ENCODE measurements at regions not wholly inside any gene's neighbourhood (a gene's known extent, or its start where the extent isn't known, plus 50 kb on each side); places are given as distances from the start of the nearest gene placed in this dataset.

DNA sequence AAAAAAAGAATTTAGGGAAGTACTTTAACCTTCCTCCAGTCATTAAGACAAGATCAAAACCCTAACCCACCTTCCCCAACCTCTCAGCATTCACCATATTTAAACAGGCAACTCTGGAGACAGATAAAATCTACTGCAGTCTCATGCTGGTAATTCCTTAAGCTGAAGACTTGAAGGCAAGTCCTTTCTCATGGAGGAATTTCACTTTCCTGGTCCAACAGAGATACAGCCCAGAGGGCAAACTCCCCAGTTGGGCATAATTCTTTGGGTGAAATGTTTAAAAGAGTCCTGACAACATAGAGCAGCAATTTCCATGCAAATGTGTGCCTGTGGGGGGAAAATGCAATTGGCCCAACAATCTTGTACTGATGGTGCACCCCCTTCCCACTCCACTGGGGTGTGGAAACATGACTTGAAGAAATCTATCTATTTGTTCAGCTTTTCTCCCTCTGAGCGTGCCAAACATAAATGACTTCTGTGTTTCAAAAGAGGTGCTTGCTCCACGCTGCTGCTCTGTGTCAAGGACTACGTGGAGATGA lies 131.8 kb upstream of the HNRNPA3 start:
- no peak overlapping the region for H3K27ac ChIP-seq
- DNase-seq (ENCODE audit: low read depth in 1 of 2, low spot score in 2 of 2): no peak
- H3K36me3 ChIP-seq: no peaks in the 10 kb centered on the region
- H3K4me3 ChIP-seq: no peak overlapping the region
- H3K4me1 ChIP-seq (replicated peaks): no peaks in the 10 kb centered on the region
- H3K9me3 ChIP-seq (replicated peaks): no peaks in the 10 kb centered on the region
- no peaks in the 10 kb centered on the region for H3K27me3 ChIP-seq (replicated peaks)

DNA sequence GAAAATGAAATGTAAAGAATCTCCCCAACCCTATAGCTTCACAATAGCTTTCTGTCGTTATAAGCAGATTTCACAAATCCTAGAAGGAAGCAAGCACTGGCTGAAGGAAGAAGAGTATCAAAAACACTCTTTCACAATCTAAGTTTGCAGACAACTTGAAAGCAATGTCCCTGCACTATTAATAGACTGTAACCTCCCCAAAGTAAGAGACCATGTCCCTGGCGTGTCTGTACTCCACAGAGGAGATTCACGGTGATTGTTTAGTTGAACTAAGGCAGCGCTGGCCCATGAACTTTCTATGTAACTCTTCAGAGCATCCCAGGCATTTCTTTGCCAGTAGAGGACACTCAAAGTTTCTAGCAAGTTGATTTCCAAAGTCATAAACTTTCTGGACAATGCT lies 128.0 kb upstream of the HNRNPA3 start:
- H3K9me3 ChIP-seq (replicated peaks): no peaks in the 10 kb centered on the region
- H3K36me3 ChIP-seq: no peaks in the 10 kb centered on the region
- no peaks in the 10 kb centered on the region for H3K4me1 ChIP-seq (replicated peaks)
- H3K27me3 ChIP-seq (replicated peaks): peaks cover 4% of the 10 kb centered on the region; the same call in 1 of the 2 replicates
- H3K4me3 ChIP-seq: no peak overlapping the region
- no peak for DNase-seq (ENCODE audit: low read depth in 1 of 2, low spot score in 2 of 2)
- H3K27ac ChIP-seq: no peak overlapping the region

DNA sequence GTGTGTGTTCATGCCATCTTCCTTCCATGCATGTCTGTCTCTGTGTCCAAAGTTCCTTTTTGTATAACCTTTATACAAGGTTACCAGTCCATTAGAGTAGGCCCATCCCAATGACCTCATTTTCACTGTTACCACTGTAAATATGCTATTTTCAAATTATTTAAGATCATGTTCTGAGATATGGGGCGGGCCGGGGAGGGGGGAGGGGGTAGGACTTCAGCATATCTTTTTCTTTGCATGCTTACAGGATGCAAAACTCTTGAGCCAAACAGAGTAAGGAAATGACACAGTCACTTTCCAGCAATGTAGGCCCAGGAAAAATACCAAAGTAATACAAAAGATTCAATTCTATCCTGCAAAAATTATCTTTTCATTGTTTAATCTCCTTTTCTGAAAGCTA lies 124.1 kb upstream of the HNRNPA3 start:
- no peaks in the 10 kb centered on the region for H3K36me3 ChIP-seq
- DNase-seq (ENCODE audit: low read depth in 1 of 2, low spot score in 2 of 2): no peak
- H3K4me3 ChIP-seq: no peak overlapping the region
- peaks cover 4% of the 10 kb centered on the region; the same call in 1 of the 2 replicates for H3K27me3 ChIP-seq (replicated peaks)
- H3K4me1 ChIP-seq (replicated peaks): no peaks in the 10 kb centered on the region
- no peak overlapping the region for H3K27ac ChIP-seq
- H3K9me3 ChIP-seq (replicated peaks): no peaks in the 10 kb centered on the region

DNA sequence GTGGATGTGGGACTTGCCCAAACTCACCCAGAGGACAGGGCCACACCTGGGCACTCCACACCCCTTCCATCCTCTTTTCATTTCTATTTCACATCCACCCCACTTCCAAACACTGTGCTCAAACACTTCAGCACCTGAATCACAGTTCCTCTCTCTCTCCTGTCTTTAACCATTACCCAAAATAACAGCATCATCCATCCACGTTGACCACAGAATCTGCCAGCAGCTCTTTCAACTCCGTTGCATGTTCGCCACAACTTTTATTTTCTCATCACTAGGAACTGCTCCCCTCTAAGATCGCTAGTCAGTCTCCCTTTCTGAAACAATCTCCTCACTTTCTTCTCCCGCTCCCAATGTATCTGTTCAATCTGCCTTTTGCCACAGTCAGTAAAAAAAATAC lies 121.6 kb upstream of the HNRNPA3 start:
- no peak for DNase-seq (ENCODE audit: low read depth in 1 of 2, low spot score in 2 of 2)
- H3K27me3 ChIP-seq (replicated peaks): peaks cover 4% of the 10 kb centered on the region; the same call in 1 of the 2 replicates
- H3K4me1 ChIP-seq (replicated peaks): no peaks in the 10 kb centered on the region
- H3K27ac ChIP-seq: no peak overlapping the region
- H3K4me3 ChIP-seq: no peak overlapping the region
- H3K9me3 ChIP-seq (replicated peaks): no peaks in the 10 kb centered on the region
- no peaks in the 10 kb centered on the region for H3K36me3 ChIP-seq

DNA sequence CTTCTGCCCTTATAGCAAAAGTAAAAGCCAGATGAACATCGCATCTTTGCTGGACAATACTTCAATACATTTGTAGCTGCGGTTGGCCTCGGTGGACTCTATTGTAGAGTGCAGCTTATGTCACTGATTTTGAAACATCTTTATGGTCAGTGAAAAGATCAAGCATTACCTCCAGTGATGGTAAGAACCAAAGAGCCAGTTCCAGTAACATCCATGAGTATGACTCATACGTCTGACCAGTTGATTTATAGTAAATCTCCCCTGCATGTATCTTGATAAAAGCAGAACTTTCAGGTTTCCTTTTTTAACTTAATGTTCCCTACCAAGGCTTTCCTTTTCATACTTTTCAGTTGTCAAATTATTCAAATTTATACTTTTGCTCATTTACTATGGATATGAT lies 119.2 kb upstream of the HNRNPA3 start:
- DNase-seq (ENCODE audit: low read depth in 1 of 2, low spot score in 2 of 2): no peak
- Histone ChIP-seq H3K9me3 (replicated peaks) (no peaks in the 10 kb centered on the region), H3K4me3 (no peak overlapping the region), H3K4me1 (replicated peaks) (no peaks in the 10 kb centered on the region), H3K27me3 (replicated peaks) (no peaks in the 10 kb centered on the region; the same call in 1 of the 2 replicates), H3K27ac (no peak overlapping the region), H3K36me3 (no peaks in the 10 kb centered on the region)

DNA sequence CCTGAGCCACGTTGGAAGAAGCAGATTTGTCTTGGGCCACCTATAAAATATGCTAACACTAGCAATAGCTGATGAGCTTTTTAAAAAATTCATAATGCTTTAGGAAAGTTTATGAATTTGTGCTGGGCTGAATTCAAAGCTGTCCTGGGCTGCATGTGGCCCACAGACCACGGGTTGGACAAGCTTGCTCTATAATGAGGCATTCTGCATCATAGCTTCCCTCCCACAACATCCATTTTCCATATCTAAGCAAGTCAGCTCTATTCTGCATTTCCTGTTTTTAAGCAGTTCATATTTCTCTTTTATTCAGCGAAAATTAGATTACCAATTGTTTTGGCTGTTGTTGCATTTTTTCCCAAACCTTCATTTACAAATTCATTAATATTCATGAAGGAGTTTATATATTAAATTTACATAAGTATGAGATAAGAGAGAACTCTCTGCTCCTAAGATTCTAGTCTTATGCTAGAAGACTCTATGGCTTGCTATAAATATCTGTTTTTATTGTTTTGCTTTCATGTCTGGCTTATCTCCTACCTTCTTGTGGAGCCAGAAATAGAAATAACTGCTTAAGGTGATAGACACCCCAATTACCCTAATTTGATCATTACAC lies 114.5 kb upstream of the HNRNPA3 start:
- no peaks in the 10 kb centered on the region for H3K36me3 ChIP-seq
- H3K4me1 ChIP-seq (replicated peaks): no peaks in the 10 kb centered on the region
- H3K27me3 ChIP-seq (replicated peaks): no peaks in the 10 kb centered on the region
- H3K4me3 ChIP-seq: no peak overlapping the region
- no peak overlapping the region for H3K27ac ChIP-seq
- H3K9me3 ChIP-seq (replicated peaks): no peaks in the 10 kb centered on the region
- DNase-seq (ENCODE audit: low read depth in 1 of 2, low spot score in 2 of 2): no peak

DNA sequence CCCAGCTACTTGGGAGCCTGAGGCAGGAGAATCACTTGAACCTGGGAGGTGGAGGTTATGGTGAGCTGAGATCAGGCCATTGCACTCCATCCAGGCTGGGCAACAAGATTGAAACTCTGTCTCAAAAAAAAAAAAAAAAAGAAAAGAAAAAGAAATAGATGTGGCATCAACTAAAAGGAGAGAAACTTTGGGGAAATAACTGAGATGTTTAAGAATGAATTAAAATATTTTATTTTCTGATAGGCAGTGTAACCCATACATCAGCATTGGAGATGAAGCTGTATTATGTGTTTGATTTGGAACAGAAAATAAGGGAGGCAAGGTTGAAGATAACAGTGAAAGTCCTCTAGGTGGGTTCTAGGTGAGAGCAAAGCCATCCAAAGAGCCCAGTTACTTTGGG lies 110.7 kb upstream of the HNRNPA3 start:
- Histone ChIP-seq H3K27ac (no peak overlapping the region), H3K36me3 (no peaks in the 10 kb centered on the region), H3K9me3 (replicated peaks) (no peaks in the 10 kb centered on the region), H3K4me1 (replicated peaks) (no peaks in the 10 kb centered on the region), H3K27me3 (replicated peaks) (no peaks in the 10 kb centered on the region), H3K4me3 (no peak overlapping the region)
- DNase-seq (ENCODE audit: low read depth in 1 of 2, low spot score in 2 of 2): no peak

DNA sequence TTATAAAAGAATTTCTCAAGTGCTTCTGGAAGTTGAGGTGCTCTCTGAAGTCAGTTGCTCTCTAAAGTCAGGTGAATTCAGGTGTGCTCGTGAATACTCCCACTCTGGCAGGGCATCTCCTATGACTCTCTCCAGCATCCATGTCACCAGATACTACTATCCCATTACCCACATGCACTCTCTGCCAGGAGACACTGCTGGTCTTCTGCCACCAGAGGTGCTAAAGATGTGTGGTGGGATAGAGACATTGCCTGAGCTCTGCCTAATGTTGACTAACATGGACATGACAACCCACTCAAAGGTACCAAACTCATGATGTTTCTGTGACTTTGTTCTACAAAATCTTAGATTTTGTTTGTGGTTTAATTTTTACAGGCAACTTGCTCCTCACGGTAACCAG lies 106.4 kb upstream of the HNRNPA3 start:
- no peak for DNase-seq (ENCODE audit: low read depth in 1 of 2, low spot score in 2 of 2)
- no peaks in the 10 kb centered on the region for H3K4me1 ChIP-seq (replicated peaks)
- no peaks in the 10 kb centered on the region for H3K36me3 ChIP-seq
- H3K27me3 ChIP-seq (replicated peaks): no peaks in the 10 kb centered on the region
- H3K9me3 ChIP-seq (replicated peaks): no peaks in the 10 kb centered on the region
- H3K4me3 ChIP-seq: no peak overlapping the region
- no peak overlapping the region for H3K27ac ChIP-seq

DNA sequence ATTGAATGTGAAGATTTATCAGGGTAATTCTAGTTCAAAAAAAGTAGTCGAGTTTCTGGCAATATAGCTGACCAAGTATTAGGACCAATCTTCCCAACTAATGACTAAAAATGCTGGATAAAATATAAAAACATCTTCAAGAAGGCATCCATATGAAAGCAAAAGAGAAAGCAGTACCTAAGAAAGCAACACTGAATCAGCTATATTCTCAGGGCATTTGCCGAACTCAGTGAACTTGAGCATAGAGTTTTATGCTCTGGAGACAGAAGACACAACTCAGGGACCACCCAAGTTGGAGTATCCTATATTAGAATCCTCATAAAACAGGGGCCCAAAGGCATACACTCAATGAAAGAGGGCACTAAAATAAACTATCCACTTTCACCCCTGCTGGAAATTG lies 103.7 kb upstream of the HNRNPA3 start:
- H3K36me3 ChIP-seq: no peaks in the 10 kb centered on the region
- H3K27ac ChIP-seq: no peak overlapping the region
- no peak for DNase-seq (ENCODE audit: low read depth in 1 of 2, low spot score in 2 of 2)
- H3K27me3 ChIP-seq (replicated peaks): no peaks in the 10 kb centered on the region
- H3K4me1 ChIP-seq (replicated peaks): no peaks in the 10 kb centered on the region
- H3K4me3 ChIP-seq: no peak overlapping the region
- H3K9me3 ChIP-seq (replicated peaks): no peaks in the 10 kb centered on the region

DNA sequence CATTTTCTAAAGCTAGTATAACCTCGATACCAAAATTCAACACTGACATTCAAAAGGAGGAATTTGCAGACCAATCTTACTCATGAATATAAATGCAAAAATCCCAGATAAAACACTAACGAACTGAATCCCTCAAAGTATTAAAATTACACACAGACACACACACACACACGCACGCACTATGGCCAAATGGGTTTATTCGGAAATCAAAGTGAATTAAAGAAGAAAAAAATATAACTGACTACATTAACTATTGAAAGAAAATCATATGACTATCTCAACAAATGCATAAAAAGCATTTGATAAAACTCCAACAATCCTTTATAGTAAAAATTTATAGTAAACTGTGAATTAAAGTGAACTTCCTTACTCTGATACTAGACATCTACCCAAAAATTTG lies 97.9 kb upstream of the HNRNPA3 start:
- Histone ChIP-seq H3K4me3 (no peak overlapping the region), H3K4me1 (replicated peaks) (no peaks in the 10 kb centered on the region), H3K27me3 (replicated peaks) (no peaks in the 10 kb centered on the region), H3K36me3 (no peaks in the 10 kb centered on the region), H3K27ac (no peak overlapping the region), H3K9me3 (replicated peaks) (no peaks in the 10 kb centered on the region)
- DNase-seq (ENCODE audit: low read depth in 1 of 2, low spot score in 2 of 2): no peak

DNA sequence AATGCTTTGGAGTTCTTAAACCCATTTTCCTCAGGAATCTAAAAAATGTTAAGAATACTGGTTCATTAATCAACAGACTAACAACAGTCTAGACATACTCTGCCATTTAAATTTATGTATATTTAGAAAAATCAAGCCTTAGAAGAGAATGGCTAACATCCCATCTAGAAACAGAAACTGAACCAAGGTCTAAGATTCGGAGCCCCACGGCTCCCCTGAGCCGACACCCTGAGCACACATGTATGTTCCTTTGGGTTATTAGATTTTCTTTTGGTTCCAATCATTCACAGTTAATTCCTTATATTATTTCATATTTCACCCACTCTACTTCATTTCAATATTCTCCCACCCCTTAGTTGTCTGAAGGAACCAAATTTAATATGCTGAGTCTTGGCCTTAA lies 94.8 kb upstream of the HNRNPA3 start:
- Histone ChIP-seq H3K27ac (no peak overlapping the region), H3K4me3 (no peak overlapping the region), H3K36me3 (no peaks in the 10 kb centered on the region), H3K4me1 (replicated peaks) (no peaks in the 10 kb centered on the region), H3K9me3 (replicated peaks) (no peaks in the 10 kb centered on the region), H3K27me3 (replicated peaks) (no peaks in the 10 kb centered on the region)
- DNase-seq (ENCODE audit: low read depth in 1 of 2, low spot score in 2 of 2): no peak

DNA sequence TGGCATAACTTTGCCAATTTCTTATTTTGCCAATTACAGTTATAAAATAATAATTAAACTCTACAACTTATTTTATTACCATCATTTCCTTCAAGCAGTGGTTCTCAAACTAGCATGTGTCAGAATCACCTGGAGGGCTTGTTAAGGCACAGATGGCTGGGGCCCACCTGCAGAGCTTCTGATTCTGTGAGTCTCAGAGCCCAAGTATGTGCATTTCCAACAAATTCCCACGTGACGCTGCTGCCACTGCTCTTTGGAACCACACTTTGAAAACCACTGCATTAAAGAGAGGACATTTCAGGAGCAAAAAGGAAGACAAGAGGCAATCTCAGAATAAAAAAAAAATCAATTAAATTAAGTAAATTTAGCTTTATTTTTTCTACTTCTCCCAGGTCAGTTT lies 94.0 kb upstream of the HNRNPA3 start:
- Histone ChIP-seq H3K27ac (no peak overlapping the region), H3K9me3 (replicated peaks) (no peaks in the 10 kb centered on the region), H3K27me3 (replicated peaks) (no peaks in the 10 kb centered on the region), H3K4me1 (replicated peaks) (no peaks in the 10 kb centered on the region), H3K36me3 (no peaks in the 10 kb centered on the region), H3K4me3 (no peak overlapping the region)
- DNase-seq (ENCODE audit: low read depth in 1 of 2, low spot score in 2 of 2): no peak

DNA sequence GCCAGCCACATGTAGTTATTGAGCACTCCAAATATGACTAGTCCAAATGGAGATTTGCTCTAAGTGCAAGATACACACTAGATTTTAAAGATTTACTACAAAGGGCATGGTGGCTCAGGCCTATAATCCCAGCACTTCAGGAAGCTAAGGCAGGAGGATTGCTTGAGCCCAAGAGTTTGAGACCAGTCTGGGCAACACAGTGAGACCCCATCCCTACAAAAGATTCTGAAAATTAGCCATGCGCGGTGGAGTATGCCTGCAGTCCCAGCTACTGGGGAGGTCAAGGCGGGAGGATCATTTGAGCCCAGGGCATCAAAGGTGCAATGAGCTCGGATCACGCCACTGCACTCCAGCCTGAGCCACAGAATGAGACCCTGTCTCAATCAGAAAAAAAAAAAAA lies 93.5 kb upstream of the HNRNPA3 start:
- no peak for DNase-seq (ENCODE audit: low read depth in 1 of 2, low spot score in 2 of 2)
- H3K9me3 ChIP-seq (replicated peaks): no peaks in the 10 kb centered on the region
- no peak overlapping the region for H3K4me3 ChIP-seq

DNA sequence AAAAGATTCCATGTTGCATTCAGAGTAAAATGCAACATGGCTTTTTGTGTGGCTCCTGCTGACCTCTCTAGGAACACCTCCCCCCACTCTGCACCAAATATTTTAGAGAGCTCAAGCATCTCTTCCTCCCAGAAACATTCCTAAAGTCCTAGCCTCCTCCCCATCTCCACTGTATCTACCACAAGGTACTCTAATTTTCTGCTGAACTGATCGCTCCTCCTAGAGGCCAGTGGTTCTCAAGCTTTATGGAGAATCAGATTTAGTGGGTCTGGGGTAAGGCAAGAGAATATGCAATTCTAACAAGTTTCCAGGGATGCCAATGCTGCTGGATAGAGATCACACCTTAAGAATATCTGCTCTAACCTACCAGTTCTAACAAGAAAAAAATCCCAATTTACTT lies 89.5 kb upstream of the HNRNPA3 start:
- no peak for DNase-seq (ENCODE audit: low read depth in 1 of 2, low spot score in 2 of 2)
- no peak overlapping the region for H3K27ac ChIP-seq
- H3K4me1 ChIP-seq (replicated peaks): no peaks in the 10 kb centered on the region
- H3K9me3 ChIP-seq (replicated peaks): no peaks in the 10 kb centered on the region
- no peaks in the 10 kb centered on the region for H3K27me3 ChIP-seq (replicated peaks)
- no peaks in the 10 kb centered on the region for H3K36me3 ChIP-seq
- H3K4me3 ChIP-seq: no peak overlapping the region

More for the DNA sequence above, 93.5 kb upstream of the HNRNPA3 start:
- Histone ChIP-seq H3K27ac (no peak overlapping the region), H3K36me3 (no peaks in the 10 kb centered on the region), H3K4me1 (replicated peaks) (no peaks in the 10 kb centered on the region), H3K27me3 (replicated peaks) (no peaks in the 10 kb centered on the region)

DNA sequence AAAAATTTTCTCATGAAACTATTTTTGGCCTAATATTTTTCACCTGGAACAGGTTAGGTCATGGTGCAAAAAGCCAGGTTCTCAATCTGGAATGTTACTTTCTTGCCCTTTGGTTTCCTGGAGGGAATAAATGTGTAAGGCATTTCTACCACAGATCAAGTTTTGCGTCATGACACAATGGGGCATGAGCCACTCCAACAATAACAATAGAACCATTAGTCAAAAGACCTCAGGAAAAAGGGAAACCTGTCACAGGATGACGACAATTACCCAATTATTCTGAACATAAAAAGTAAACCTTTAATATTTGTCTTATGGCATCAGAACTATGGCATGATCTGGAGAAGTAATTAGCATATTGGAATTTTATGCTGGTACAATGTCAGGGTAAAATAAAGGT lies 88.2 kb upstream of the HNRNPA3 start:
- Histone ChIP-seq H3K4me3 (no peak overlapping the region), H3K36me3 (no peaks in the 10 kb centered on the region), H3K27ac (no peak overlapping the region), H3K9me3 (replicated peaks) (no peaks in the 10 kb centered on the region), H3K4me1 (replicated peaks) (no peaks in the 10 kb centered on the region), H3K27me3 (replicated peaks) (no peaks in the 10 kb centered on the region)
- DNase-seq (ENCODE audit: low read depth in 1 of 2, low spot score in 2 of 2): no peak

All from SJSA1 (cell line).